T-cell (primary cell): ENCODE measurements at regions not wholly inside any gene's neighbourhood (a gene's known extent, or its start where the extent isn't known, plus 50 kb on each side); places are given as distances from the start of the nearest gene placed in this dataset.

Experiments
- ATAC-seq, 4 experiments: fragments of 200-7000 bp in 3 of 4; fragments of 150-1000 bp in 1 of 4; cut with Tn5 transposase; replicated peaks in 1 of 4; 1 replicate in 3 of 4; 2 replicates in 1 of 4; pipeline ENCODE4 v1.10.0; 2021; ENCODE audit warnings: moderate library complexity in 3 of 4, mild to moderate bottlenecking in 2 of 4, moderate number of reproducible peaks in 1 of 4
- CTCF ChIA-PET, 2 donors: fragments of 300-600 bp; sonication (Branson Sonifier 250); formaldehyde crosslinking; loops; one replicate each; lab custom pipeline; 2022; ENCODE audit warnings: antibody characterized with exemption in 2 of 2; lab: Charles Lee
- POLR2A ChIA-PET, 2 donors: fragments of 300-600 bp; sonication (Branson Sonifier 250); formaldehyde crosslinking; loops; one replicate each; lab custom pipeline; 2022; ENCODE audit warnings: antibody characterized with exemption in 2 of 2; lab: Charles Lee
- DNase-seq, 35 experiments: peaks; one replicate each; pipeline versions ENCODE4 v3.0.0 to v3.0.0-alpha.2; 2013 to 2023
- H3K27ac ChIP-seq: one replicate; pipeline ENCODE4 v1.5.1; 2013; ENCODE audit warnings: low read length
- H3K27me3 ChIP-seq, 2 experiments: replicated peaks in 1 of 2; 1 replicate in 1 of 2; 2 replicates in 1 of 2; pipeline versions ENCODE4 v1.6.1 to v1.7.0; 2013; ENCODE audit warnings: low read length in 1 of 2, mixed read lengths in 1 of 2; ENCODE audit not compliant: control insufficient read depth in 2 of 2, insufficient read depth in 2 of 2; ENCODE audit errors: extremely low read depth in 1 of 2
- H3K36me3 ChIP-seq, 2 donors: 1 replicate in 1 of 2; 2 replicates in 1 of 2; pipeline versions ENCODE4 v1.6.1 to v1.7.0; 2013; ENCODE audit warnings: low read length in 1 of 2; ENCODE audit not compliant: control insufficient read depth in 2 of 2, insufficient read depth in 1 of 2; ENCODE audit errors: extremely low read depth in 1 of 2
- H3K4me1 ChIP-seq, 2 experiments: 1 replicate in 1 of 2; 2 replicates in 1 of 2; pipeline versions ENCODE4 v1.6.1 to v1.7.0; 2013; ENCODE audit warnings: low read length in 2 of 2, mixed read lengths in 1 of 2; ENCODE audit not compliant: insufficient read depth in 2 of 2, control insufficient read depth in 1 of 2; ENCODE audit errors: extremely low read depth in 1 of 2
- H3K4me3 ChIP-seq, 2 donors: 1 replicate in 1 of 2; 2 replicates in 1 of 2; pipeline versions ENCODE4 v1.5.1 to v1.7.0; 2013; ENCODE audit warnings: mild to moderate bottlenecking in 2 of 2, low read length in 1 of 2, moderate library complexity in 1 of 2; ENCODE audit not compliant: control insufficient read depth in 1 of 2; ENCODE audit errors: extremely low read depth in 1 of 2
- H3K9me3 ChIP-seq: 2 replicates; pipeline ENCODE4 v1.7.0; 2013
- H3K27ac Mint-ChIP-seq, 2 donors: one replicate each; pipeline ENCODE4 v1.8.0; 2020 to 2021; ENCODE audit warnings: mild to moderate bottlenecking in 2 of 2, mixed read lengths in 2 of 2
- H3K27me3 Mint-ChIP-seq, 2 donors: one replicate each; pipeline ENCODE4 v1.8.0; 2021 to 2022; ENCODE audit warnings: mixed read lengths in 2 of 2
- H3K36me3 Mint-ChIP-seq: one replicate; pipeline ENCODE4 v1.8.0; 2021; ENCODE audit warnings: mixed read lengths
- H3K4me1 Mint-ChIP-seq, 3 donors: one replicate each; pipeline ENCODE4 v1.8.0; 2020 to 2022; ENCODE audit warnings: mixed read lengths in 3 of 3, mild to moderate bottlenecking in 1 of 3
- H3K4me3 Mint-ChIP-seq, 3 donors: one replicate each; pipeline ENCODE4 v1.8.0; 2020 to 2022; ENCODE audit warnings: mild to moderate bottlenecking in 3 of 3, mixed read lengths in 3 of 3, moderate library complexity in 3 of 3
- H3K9me3 Mint-ChIP-seq, 3 donors: one replicate each; pipeline ENCODE4 v1.8.0; 2020 to 2022; ENCODE audit warnings: mixed read lengths in 3 of 3
- WGBS: methylation state at CpG from one replicate; pipeline ENCODE4 v1.1.5; 2013; ENCODE audit warnings: missing lambda C conversion rate; ENCODE audit not compliant: insufficient coverage; 5-methylcytosine and 5-hydroxymethylcytosine counted together

- Histone ChIP-seq H3K4me3 (no peak overlapping the region), H3K27ac (no peak overlapping the region), H3K36me3 (no peaks in the 10 kb centered on the region), H3K27me3 (no peaks in the 10 kb centered on the region), H3K4me1 (no peaks in the 10 kb centered on the region), H3K9me3 (no peaks in the 10 kb centered on the region)
- ChIA-PET CTCF (no interaction called here), POLR2A (no interaction called here)
- ATAC-seq (no peak), DNase-seq (no peak)
- H3K27me3 Mint-ChIP-seq, result peaks cover 0 to 5% of the 10 kb centered on the region in 2 donors
- H3K4me3 Mint-ChIP-seq, result no peak overlapping the region
- H3K36me3 Mint-ChIP-seq, result no peaks in the 10 kb centered on the region
- WGBS, result 90% methylated on average over 2 of the region's 4 CpGs
- H3K9me3 Mint-ChIP-seq, result peaks cover 0 to 4% (median 4%) of the 10 kb centered on the region in 3 donors
- H3K27ac Mint-ChIP-seq, result no peak overlapping the region
- no peaks in the 10 kb centered on the region for H3K4me1 Mint-ChIP-seq
These were observed 965.2 kb upstream of the FANCL start for GRCh38 chr2:59206361-59206760.

- ChIA-PET POLR2A (no interaction called here), CTCF (no interaction called here)
- no peaks in the 10 kb centered on the region for H3K27me3 ChIP-seq
- Mint-ChIP-seq H3K4me1 (no peaks in the 10 kb centered on the region), H3K27me3 (peaks cover 0 to 5% of the 10 kb centered on the region in 2 donors), H3K27ac (no peak overlapping the region), H3K4me3 (no peak overlapping the region), H3K9me3 (no peaks in the 10 kb centered on the region), H3K36me3 (no peaks in the 10 kb centered on the region)
- no peak overlapping the region for H3K4me3 ChIP-seq
- ATAC-seq (no peak), DNase-seq (no peak)
- H3K9me3 ChIP-seq, result no peaks in the 10 kb centered on the region
- H3K4me1 ChIP-seq, result no peaks in the 10 kb centered on the region
- H3K27ac ChIP-seq, result no peak overlapping the region
- no CpG with 5 or more reads among the region's 1 CpG for WGBS
- no peaks in the 10 kb centered on the region for H3K36me3 ChIP-seq
These were observed 962.9 kb upstream of the FANCL start for GRCh38 chr2:59204040-59204439.

GRCh38 chr2:59196491-59196890, 955.4 kb upstream of the FANCL start:
- Histone ChIP-seq H3K4me3 (no peak overlapping the region), H3K27ac (no peak overlapping the region), H3K4me1 (no peaks in the 10 kb centered on the region), H3K27me3 (no peaks in the 10 kb centered on the region), H3K36me3 (no peaks in the 10 kb centered on the region), H3K9me3 (no peaks in the 10 kb centered on the region)
- peaks cover 0 to 8% (median 2%) of the 10 kb centered on the region in 3 donors for H3K9me3 Mint-ChIP-seq
- no peaks in the 10 kb centered on the region for H3K27me3 Mint-ChIP-seq
- WGBS, result no CpG with 5 or more reads among the region's 1 CpG
- H3K36me3 Mint-ChIP-seq, result no peaks in the 10 kb centered on the region
- ATAC-seq, result no peak
- CTCF ChIA-PET, result no interaction called here
- POLR2A ChIA-PET, result no interaction called here
- no peak overlapping the region for H3K4me3 Mint-ChIP-seq
- no peaks in the 10 kb centered on the region for H3K4me1 Mint-ChIP-seq
- DNase-seq, result no peak
- no peak overlapping the region for H3K27ac Mint-ChIP-seq

GRCh38 chr2:59195851-59196250, 954.7 kb upstream of the FANCL start:
- Mint-ChIP-seq H3K4me1 (no peaks in the 10 kb centered on the region), H3K27ac (no peak overlapping the region), H3K36me3 (no peaks in the 10 kb centered on the region), H3K27me3 (no peaks in the 10 kb centered on the region), H3K9me3 (peaks cover 0 to 8% (median 2%) of the 10 kb centered on the region in 3 donors), H3K4me3 (no peak overlapping the region)
- ATAC-seq, result no peak
- ChIA-PET CTCF (no interaction called here), POLR2A (no interaction called here)
- Histone ChIP-seq H3K27ac (no peak overlapping the region), H3K4me3 (no peak overlapping the region), H3K4me1 (no peaks in the 10 kb centered on the region), H3K36me3 (no peaks in the 10 kb centered on the region), H3K27me3 (no peaks in the 10 kb centered on the region), H3K9me3 (no peaks in the 10 kb centered on the region)
- no peak for DNase-seq
- 78% methylated on average over 4 of the region's 4 CpGs for WGBS

GRCh38 chr2:59191781-59192180, 950.7 kb upstream of the FANCL start:
- Histone ChIP-seq H3K27ac (no peak overlapping the region), H3K4me3 (no peak overlapping the region), H3K27me3 (no peaks in the 10 kb centered on the region), H3K9me3 (no peaks in the 10 kb centered on the region), H3K4me1 (no peaks in the 10 kb centered on the region), H3K36me3 (no peaks in the 10 kb centered on the region)
- Mint-ChIP-seq H3K4me3 (no peak overlapping the region), H3K9me3 (peaks cover 0 to 2% (median 0%) of the 10 kb centered on the region in 3 donors), H3K4me1 (no peaks in the 10 kb centered on the region), H3K27me3 (peaks cover 0 to 4% of the 10 kb centered on the region in 2 donors), H3K36me3 (no peaks in the 10 kb centered on the region), H3K27ac (no peak overlapping the region)
- POLR2A ChIA-PET, result no interaction called here
- CTCF ChIA-PET, result no interaction called here
- DNase-seq (no peak), ATAC-seq (no peak)
- WGBS, result no CpG with 5 or more reads among the region's 4 CpGs

GRCh38 chr2:59190518-59190917, 949.4 kb upstream of the FANCL start:
- H3K9me3 Mint-ChIP-seq, result peaks cover 0 to 2% (median 0%) of the 10 kb centered on the region in 3 donors
- H3K4me3 Mint-ChIP-seq, result no peak overlapping the region
- no peaks in the 10 kb centered on the region for H3K36me3 ChIP-seq
- POLR2A ChIA-PET, result no interaction called here
- H3K4me1 ChIP-seq, result no peaks in the 10 kb centered on the region
- no peaks in the 10 kb centered on the region for H3K27me3 ChIP-seq
- H3K27ac Mint-ChIP-seq, result no peak overlapping the region
- no peak for ATAC-seq
- no peaks in the 10 kb centered on the region for H3K9me3 ChIP-seq
- H3K36me3 Mint-ChIP-seq, result no peaks in the 10 kb centered on the region
- CTCF ChIA-PET, result no interaction called here
- no peaks in the 10 kb centered on the region for H3K4me1 Mint-ChIP-seq
- peaks cover 0 to 4% of the 10 kb centered on the region in 2 donors for H3K27me3 Mint-ChIP-seq
- no peak for DNase-seq
- no CpG with 5 or more reads among the region's 1 CpG for WGBS
- no peak overlapping the region for H3K27ac ChIP-seq
- no peak overlapping the region for H3K4me3 ChIP-seq
